Activated CD8-positive, alpha-beta T cell treated with anti-CD3 and anti-CD28 coated beads for 36 hours (primary cell): ENCODE measurements at regions not wholly inside any gene's neighbourhood (a gene's known extent, or its start where the extent isn't known, plus 50 kb on each side); places are given as distances from the start of the nearest gene placed in this dataset.

ENCODE experiments used
- ATAC-seq: fragments of 200-7000 bp; cut with Tn5 transposase; one replicate; pipeline ENCODE4 v1.10.0; 2021; ENCODE audit warnings: mild to moderate bottlenecking, moderate library complexity
- CTCF ChIA-PET: fragments of 350-600 bp; sonication (Branson Sonifier 250); formaldehyde crosslinking; loops from one replicate; lab custom pipeline; 2021; ENCODE audit warnings: antibody characterized with exemption; lab: Charles Lee
- POLR2A ChIA-PET: fragments of 350-600 bp; sonication (Branson Sonifier 250); formaldehyde crosslinking; loops from one replicate; lab custom pipeline; 2021; ENCODE audit warnings: antibody characterized with exemption; lab: Charles Lee
- DNase-seq: peaks from one replicate; pipeline ENCODE4 v3.0.0-alpha.2; 2020
- H3K27ac Mint-ChIP-seq: one replicate; pipeline ENCODE4 v1.8.0; 2021; ENCODE audit warnings: mild to moderate bottlenecking, mixed read lengths
- H3K27me3 Mint-ChIP-seq: one replicate; pipeline ENCODE4 v1.8.0; 2021; ENCODE audit warnings: mixed read lengths
- H3K36me3 Mint-ChIP-seq: one replicate; pipeline ENCODE4 v1.8.0; 2021; ENCODE audit warnings: low read depth, mixed read lengths
- H3K4me1 Mint-ChIP-seq: one replicate; pipeline ENCODE4 v1.8.0; 2021; ENCODE audit warnings: low read depth, mixed read lengths
- H3K4me3 Mint-ChIP-seq: one replicate; pipeline ENCODE4 v1.8.0; 2021; ENCODE audit warnings: mild to moderate bottlenecking, moderate library complexity, mixed read lengths
- H3K9me3 Mint-ChIP-seq: one replicate; pipeline ENCODE4 v1.8.0; 2021; ENCODE audit warnings: mixed read lengths
- CTCF ChIP-seq: fragments of 200-600 bp; IDR thresholded peaks from one replicate; pipeline ENCODE4 v1.8.0; 2022; ENCODE audit warnings: antibody characterized with exemption, mild to moderate bottlenecking
- intact Hi-C: fragments of 100-400 bp; cut with micrococcal nuclease; formaldehyde crosslinking; loops from one replicate; pipeline ENCODE4 v1.10.0; 2022

DNA sequence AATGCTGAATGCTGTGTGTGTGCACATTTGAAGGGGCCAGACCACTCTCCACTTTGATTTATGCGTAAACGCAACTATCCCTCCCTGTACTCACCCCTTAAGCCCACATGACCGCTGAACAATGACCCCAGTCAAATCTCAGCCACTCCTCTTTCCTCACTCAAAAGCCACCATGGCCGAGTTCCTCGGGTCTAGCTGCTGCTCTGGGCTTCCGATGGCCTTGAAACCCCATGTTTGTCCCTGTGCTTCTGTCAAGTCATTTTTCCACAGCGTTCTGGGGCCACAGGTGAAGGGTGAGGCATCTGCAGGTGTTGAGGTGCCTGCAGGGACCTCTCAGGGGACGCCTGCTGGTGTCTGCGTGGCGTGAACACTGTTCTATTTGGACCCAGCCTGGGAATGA lies 74.3 kb upstream of the TMEM18 start:
- DNase-seq, result no peak
- ATAC-seq, result no peak
- TF ChIP-seq CTCF, result no peak
- H3K27me3 Mint-ChIP-seq, result peaks cover 21% of the 10 kb centered on the region
- H3K36me3 Mint-ChIP-seq, result no peaks in the 10 kb centered on the region
- H3K4me1 Mint-ChIP-seq, result no peaks in the 10 kb centered on the region
- CTCF ChIA-PET, result no interaction called here
- no peak overlapping the region for H3K4me3 Mint-ChIP-seq
- intact Hi-C loops, result no loop called here
- POLR2A ChIA-PET, result no interaction called here
- H3K27ac Mint-ChIP-seq, result no peak overlapping the region
- no peaks in the 10 kb centered on the region for H3K9me3 Mint-ChIP-seq

DNA sequence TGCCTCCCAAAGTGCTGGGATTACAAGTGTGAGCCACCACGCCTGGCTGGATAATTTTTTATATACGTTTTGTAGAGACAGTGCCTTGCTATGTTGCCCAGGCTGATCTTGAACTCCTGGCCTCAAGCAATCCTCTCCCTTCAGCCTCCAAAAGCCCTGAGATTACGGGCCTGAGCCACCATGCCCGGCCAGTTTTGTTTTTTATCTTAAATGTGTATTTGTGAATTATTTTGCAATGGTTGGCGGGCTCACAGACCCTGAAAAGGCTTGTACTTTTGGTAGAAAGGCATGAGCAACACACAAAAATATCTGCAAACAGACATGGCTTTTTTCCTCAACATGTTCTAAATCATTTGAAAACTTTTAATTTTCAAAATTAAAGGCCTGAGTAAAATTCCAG lies 73.4 kb upstream of the TMEM18 start:
- Mint-ChIP-seq H3K9me3 (no peaks in the 10 kb centered on the region), H3K4me3 (no peak overlapping the region), H3K36me3 (no peaks in the 10 kb centered on the region), H3K27me3 (peaks cover 21% of the 10 kb centered on the region), H3K4me1 (no peaks in the 10 kb centered on the region), H3K27ac (no peak overlapping the region)
- intact Hi-C loops, result no loop called here
- TF ChIP-seq CTCF, result no peak
- CTCF ChIA-PET, result no interaction called here
- DNase-seq, result no peak
- ATAC-seq, result no peak
- POLR2A ChIA-PET, result no interaction called here

DNA sequence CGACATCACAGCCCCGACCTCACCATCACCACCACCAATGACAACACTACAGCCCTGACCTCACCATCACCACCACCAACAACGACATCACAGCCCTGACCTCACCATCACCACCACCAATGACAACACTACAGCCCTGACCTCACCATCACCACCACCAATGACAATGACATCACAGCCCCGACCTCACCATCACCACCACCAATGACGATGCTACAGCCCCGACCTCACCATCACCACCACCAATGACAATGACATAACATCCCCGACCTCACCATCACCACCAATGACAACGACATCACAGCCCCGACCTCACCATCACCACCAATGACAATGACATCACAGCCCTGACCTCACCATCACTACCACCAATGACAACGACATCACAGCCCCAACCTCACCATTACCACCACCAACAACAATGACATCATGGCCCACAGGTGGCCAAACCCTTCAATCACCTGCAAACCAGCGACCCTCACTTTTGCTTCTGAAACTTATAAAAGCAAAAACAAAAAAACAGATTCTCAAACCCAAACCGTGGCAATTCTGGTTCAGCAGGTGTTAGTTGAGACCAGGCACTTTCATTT lies 70.7 kb upstream of the TMEM18 start:
- ChIA-PET POLR2A (no interaction called here), CTCF (no interaction called here)
- intact Hi-C loops, result no loop called here
- no peaks in the 10 kb centered on the region for H3K9me3 Mint-ChIP-seq
- H3K4me3 Mint-ChIP-seq, result no peak overlapping the region
- DNase-seq (no peak), ATAC-seq (no peak)
- H3K27ac Mint-ChIP-seq, result no peak overlapping the region
- no peaks in the 10 kb centered on the region for H3K4me1 Mint-ChIP-seq
- H3K27me3 Mint-ChIP-seq, result peaks cover 29% of the 10 kb centered on the region
- H3K36me3 Mint-ChIP-seq, result no peaks in the 10 kb centered on the region
- no peak for TF ChIP-seq CTCF

DNA sequence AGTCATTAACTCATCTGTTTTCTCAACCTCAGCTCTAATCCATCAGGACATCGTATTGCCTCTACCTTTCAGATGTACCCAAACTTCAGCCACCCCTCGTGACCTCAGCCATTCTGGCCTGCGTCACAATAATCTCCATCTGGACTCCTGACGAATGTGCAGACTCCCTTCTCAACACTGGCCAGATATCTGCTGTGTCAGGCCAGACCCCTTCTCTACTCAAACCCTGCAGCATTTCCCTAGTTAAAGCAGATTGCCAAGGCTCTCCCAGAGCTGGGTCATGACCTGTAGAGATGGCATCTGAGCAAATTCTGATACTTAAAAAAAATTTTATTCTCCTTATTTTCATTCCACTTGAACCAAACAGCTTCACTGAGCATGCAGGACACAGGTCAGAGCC lies 69.5 kb upstream of the TMEM18 start:
- no peaks in the 10 kb centered on the region for H3K36me3 Mint-ChIP-seq
- CTCF ChIA-PET, result no interaction called here
- no peak overlapping the region for H3K27ac Mint-ChIP-seq
- POLR2A ChIA-PET, result no interaction called here
- H3K27me3 Mint-ChIP-seq, result peaks cover 38% of the 10 kb centered on the region
- no peaks in the 10 kb centered on the region for H3K9me3 Mint-ChIP-seq
- H3K4me1 Mint-ChIP-seq, result no peaks in the 10 kb centered on the region
- H3K4me3 Mint-ChIP-seq, result no peak overlapping the region
- no peak for ATAC-seq
- no peak for TF ChIP-seq CTCF
- intact Hi-C loops, result no loop called here
- DNase-seq, result no peak

DNA sequence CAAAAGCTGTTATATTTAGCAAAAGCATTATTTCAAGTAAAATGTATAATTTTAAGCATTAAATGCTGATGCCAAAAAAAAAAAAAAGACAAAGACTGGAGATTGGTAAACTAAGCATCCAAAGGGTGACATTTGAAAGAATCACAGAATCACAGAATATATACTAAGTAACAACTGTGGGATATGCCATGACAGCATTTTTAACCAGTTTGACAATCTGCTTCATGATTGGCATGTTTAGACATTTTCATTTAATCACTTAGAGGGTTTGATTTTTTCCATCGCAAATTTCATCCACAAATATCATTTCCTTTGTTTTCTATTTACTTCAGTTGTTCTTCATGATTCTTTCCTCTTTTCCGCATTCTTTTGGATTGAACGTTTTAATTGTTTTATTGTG lies 66.9 kb upstream of the TMEM18 start:
- intact Hi-C loops, result no loop called here

More for the DNA sequence above, 66.9 kb upstream of the TMEM18 start:
- Mint-ChIP-seq H3K9me3 (no peaks in the 10 kb centered on the region), H3K36me3 (no peaks in the 10 kb centered on the region), H3K4me1 (peaks cover 2% of the 10 kb centered on the region), H3K27ac (no peak overlapping the region), H3K4me3 (no peak overlapping the region), H3K27me3 (peaks cover 47% of the 10 kb centered on the region)
- no peak for DNase-seq
- no peak for TF ChIP-seq CTCF
- ChIA-PET POLR2A (no interaction called here), CTCF (no interaction called here)
- no peak for ATAC-seq
